CD4-positive, alpha-beta T cell treated with Interleukin-12 subunit alpha and Interleukin-12 subunit beta, for 1 hour (primary cell): ENCODE measurements at regions not wholly inside any gene's neighbourhood (a gene's known extent, or its start where the extent isn't known, plus 50 kb on each side); places are given as distances from the start of the nearest gene placed in this dataset.

ENCODE experiments used
- DNase-seq: peaks from one replicate; pipeline ENCODE4 v3.0.0-alpha.2; 2020

DNA sequence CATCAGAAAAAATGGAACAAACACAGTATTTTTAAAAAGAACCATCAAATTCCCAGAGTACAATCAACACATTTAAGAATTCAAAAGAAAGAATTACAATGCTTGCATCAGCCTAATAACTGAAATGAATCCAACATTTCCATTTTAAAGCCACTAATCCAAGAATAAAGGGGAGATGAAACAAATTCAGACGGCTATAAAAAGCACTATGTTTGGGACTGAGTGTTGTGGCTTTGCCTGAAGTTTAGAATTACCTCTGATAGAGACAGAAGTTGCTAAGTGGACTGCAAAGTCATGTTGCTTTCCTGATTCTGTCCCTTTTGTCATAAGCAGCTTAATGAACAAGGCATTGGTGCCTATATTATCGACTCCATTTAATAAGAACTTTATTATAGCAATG, 135.4 kb upstream of the RGMB start:
- no peak for DNase-seq

DNA sequence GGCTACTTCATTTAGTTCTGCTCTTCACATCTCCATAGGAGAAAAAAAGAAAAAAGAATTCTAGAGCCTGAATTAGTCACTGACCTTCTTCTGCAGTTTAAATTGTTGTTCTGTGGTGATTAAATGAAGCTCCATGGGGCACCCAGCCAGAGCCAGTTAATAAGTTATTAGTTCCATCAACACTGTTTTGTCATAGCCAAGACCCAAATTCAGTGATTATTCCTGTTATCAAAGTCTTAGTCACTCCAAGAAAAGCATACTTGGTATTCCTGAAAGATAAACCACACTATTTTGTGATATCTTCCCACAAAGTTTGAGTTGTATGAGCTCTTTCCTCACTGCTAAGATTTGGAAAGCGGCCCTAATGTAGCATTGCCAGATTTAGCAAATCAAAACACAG, 134.8 kb upstream of the RGMB start:
- no peak for DNase-seq

DNA sequence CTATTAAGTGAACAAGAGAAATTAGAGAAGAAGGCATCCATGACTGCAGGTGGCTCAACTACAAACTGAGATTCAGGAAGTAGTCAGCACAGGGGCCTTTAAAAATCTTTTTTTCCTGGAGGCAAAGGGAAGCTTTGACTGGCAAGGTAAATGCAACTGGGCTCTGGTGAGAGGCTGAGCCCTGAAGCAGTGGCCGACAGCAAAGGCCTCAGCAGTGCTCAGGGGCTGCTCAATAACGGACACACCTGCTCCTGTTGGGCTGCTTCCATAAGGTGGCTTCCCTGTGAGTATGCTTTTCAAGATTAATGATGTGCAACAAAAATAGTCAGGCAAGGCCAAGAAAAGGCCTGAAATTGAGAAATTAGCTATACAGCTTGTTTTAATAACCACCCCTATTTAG, 134.2 kb upstream of the RGMB start:
- DNase-seq = no peak

DNA sequence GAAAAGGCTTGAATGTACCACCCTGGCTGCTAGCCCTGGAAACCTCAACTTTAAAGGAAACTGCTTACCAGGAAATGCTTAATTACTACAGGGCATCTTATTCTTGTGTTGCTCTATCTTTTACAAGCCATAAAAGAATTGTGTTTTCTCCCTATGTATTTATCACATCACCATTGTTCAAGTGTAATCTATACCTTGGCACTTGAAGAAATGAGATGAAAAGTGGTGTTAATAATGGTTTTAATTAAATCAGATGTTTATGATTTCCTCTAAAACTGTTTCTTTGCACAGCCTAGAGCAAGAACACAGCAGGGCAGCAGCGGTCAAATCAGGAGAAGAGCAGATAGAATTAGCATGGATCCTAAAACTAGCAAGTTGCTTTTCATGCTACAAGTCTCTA, 131.8 kb upstream of the RGMB start:
- DNase-seq = no peak

DNA sequence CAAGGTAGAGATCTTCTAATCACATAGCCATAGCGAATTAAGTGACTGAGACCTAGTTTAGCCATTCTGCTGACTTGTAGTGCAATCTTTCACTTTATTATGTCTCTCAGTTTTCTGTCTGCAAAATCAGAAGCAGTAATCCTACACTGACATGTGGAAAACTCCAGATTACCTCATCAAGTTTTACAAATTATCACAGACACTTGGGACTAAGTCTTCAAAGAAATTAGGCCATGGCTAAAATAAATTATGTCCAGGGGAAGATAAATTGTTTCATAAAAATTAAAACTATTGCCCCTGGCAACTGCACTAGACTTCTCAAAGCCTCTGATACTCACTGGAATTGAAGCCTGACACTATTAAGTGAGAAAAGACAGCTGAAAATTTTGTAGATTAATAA, 129.9 kb upstream of the RGMB start:
- DNase-seq = no peak

DNA sequence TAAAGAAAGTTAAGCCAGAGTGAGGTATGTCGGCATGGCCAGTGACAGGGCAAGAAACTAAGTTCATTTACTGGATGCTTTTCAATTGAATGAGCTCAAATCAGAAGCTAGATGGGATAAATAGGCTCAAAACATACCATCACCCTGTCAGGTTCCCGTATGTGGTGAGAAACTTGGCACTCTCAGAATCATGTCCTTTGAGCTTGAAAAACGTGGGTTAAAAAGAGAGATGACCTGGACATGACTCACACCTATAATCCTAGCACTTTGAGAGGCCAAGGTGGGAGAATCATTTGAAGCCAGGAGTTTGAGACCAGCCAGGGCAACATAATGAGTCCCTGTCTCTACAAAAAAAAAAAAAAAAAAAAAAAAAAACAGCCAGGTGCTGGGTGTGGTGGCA, 121.7 kb upstream of the RGMB start:
- no peak for DNase-seq

DNA sequence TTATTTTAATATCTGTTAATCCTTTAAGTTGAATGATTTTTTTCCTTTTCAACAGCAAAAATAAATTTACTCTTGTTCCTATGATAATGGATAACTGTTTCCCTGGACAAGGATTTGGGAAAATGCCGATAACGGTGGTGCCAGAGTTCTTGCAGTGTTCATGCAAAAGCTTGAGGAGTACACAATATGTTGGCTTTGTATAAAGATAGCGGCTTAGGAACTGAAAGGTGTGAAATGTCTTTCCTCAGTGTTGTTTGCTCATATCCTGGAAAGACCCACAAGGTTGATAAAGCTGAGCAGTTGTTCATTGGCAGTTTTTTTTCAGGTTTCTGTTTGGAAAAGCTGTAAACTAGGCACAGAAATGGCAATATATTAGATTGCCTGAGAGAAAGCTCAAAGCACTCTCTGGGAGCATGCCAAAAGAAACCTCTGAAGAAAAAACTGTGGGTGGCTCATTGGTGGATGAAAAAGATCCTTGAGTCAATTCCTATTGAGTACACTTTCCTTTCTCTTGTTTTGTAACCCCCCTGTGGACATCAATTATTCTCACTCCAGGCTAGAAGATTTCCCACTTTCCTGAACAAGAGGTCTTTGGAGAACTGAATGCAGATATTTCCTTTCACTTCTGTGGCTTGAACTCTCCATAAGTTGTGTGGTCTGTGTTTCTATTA, 117.2 kb upstream of the RGMB start:
- DNase-seq = no peak

DNA sequence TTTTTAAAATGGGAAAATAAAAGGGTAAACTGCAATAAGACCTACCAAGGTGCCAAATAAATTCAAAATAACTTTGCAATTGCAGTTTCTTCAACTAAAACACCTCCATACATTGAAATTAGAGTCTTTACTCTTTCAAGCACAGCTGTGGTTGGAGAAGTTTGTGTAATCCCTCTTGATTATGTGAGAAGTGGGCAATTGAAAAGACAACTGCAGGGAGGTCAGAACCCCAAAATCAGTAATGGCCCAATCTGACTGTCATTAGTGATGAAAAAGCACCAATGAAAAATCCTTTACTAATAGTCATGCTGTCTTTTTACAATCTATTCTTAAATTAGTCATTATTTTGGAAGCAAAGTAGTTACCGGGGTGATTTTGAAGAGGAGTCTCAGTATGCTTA, 116.7 kb upstream of the RGMB start:
- no peak for DNase-seq

DNA sequence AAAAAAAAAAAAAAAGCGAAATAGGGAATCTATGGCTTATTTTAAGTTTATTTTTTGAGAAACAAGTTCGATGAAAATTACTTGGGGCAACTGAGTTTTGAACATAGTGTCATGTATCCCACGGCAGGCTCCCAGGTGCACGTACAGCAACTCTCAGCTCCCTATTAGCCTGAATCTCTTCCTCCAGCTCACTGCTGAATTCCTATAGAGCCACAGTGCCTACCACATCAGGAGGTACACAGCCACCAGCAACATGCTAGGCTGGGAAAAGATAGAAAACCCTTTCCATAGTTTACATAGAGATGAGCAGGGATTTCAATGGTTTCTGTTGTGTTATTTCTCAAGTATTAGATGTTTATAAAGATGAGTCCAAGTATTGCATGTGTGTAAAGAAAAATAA, 115.9 kb upstream of the RGMB start:
- DNase-seq = no peak

DNA sequence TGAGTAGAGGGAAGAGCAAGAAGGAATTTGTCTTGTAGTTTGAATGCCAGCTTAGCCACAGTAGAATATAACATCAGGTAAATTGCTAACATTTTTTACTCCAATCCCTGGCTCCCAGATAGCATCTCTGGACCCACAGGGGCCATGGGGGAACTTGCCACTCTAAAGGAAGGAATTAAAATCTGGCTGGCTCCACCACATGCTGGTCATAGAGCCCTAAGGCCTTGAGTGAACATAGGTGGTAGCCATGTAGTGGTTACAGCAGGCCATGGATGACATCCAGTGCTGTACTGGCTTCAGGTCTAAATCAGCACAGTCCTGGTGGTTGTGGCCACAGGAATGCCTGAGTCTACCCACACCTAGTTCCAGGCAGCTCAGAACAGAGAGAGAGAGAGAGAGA, 109.9 kb upstream of the RGMB start:
- no peak for DNase-seq

DNA sequence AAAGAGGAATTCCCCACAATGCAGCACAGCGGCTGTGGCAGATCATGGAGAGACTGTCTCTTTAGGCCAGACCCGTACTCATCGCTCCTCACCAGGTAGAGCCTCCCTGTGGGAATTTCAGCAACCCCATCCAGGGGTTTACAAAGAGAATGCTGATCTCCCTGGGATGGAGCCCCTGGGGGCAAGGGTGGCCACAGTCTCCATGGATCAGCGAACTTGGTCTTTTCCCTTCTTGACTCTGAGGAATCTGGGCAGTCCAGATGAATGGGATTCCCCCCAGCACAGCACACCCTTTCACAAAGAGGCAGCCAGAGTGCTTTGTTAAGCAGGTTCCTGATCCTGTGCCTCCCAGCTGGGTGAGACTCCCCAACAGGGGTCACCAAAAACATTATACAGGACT, 108.7 kb upstream of the RGMB start:
- DNase-seq = no peak

DNA sequence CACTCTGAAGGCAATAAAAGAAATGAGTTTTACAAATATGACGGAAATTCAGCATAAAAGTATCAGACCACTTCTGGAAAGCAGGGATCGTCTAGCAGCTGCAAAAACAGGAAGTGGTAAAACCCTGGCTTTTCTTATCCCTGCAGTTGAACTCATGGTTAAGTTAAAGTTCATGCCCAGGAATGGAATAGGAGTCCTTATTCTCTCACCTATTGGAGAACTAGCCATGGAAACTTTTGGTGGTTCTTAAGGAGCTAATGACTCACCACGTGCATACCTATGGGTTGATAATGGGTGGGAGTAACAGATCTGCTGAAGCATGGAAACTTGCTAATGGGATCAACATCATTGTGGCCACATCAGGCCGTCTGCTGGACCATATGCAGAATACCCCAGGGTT, 93.5 kb upstream of the RGMB start:
- no peak for DNase-seq

DNA sequence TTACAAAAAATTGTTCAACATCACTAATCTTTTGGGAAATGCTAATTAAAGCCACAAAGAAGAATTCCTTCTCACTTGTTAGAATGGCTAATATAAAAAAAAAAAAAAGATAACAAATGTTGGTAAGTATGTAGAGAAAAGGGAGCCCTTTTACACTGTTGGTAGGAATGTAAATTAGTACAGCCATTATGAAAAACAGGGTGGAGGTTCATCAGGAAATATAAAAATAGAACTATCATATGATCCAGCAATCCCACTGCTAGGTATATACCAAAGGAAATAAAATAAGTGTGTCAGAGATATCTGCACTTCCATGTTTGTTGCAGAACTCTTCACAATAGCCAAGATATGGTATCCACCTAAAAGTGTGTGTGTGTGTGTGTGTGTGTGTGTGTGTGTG, 83.5 kb upstream of the RGMB start:
- no peak for DNase-seq

DNA sequence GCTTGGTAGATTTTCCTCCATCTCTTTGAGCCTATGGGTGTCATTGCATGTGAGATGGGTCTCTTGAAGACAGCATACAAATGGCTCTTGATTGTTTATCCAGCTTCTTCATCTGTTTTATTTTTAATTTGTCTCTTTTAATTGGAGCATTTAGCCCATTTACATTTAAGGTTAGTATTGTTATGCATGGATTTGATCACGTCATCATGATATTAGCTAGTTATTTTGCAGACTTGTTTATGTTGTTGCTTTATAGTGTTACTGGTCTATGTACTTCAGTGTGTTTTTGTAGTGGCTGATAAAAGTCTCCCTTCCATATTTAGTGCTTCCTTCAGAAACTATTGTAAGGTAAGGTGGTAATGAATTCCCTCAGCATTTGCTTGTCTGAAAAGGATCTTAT, 78.6 kb upstream of the RGMB start:
- no peak for DNase-seq

DNA sequence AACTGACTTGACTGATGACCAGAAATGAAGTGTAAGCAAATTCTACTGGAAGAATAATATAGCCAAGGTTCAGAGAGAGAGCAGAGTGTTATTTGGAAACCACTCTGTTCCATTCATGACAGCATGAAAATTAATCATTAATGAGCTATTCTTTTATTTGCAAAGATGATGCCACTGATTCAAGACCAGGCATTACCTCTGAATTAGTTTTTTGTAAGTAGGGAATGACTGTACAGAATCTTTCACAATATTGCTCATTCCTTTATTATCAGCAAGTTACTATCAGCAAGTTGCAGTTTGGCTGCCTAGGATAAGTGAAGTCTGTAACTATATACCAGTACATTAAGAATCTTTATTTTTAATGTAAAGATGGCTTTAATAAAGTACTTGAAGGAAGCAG, 75.1 kb upstream of the RGMB start:
- DNase-seq = no peak

DNA sequence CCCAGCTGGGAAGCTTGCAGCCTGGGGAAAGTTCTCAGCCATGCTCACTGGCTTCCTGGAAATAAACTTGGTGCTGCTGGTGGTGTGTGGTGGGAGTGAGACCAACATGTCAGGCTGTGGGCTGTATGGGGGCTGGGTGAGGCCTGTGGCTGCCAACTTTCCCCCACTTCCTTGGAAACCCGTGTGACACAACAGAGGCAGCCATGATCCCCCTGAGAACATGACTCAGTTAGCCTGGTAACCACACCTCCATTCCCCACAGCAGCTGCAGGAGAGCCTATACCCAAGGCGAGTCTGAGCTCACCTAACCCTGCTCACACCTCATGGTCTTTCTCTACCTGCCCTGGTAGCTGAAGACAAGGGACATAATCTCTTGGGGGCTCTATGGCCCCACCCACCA, 72.7 kb upstream of the RGMB start:
- no peak for DNase-seq

DNA sequence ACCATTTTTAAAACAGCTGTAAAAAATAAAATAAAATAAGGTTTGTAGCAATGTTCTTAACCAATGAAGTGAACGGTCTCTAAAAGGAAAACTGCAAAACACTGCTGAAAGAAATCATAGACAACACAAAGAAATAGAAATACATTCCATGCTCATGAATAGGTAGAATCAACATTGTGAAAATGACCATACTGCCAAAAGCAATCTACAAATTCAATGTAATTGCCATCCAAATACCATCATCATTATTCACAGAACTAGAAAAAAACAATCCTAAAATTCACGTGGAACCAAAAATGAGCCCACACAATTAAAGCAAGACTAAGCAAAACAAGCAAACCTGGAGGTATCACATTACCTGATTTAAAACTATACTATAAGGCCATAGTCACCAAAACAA, 67.6 kb upstream of the RGMB start:
- no peak for DNase-seq

DNA sequence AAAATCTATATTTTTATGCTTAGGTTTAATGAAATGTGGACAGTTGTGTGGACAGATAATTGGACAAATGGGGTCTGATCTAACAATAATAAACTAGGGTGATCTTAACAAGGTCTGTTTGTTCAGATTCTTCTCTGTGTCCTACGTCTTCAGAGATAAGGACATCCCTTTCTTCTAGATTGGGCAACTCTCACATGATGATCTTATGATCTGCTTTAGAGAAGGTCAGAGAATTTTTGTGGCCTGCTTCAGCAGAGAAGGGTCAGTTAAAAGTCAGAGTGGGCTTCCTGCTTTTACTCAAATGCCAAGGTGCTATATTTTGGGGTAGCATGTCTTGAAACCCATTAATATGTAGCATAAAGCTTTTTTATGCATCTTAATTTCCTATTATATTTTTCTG, 63.8 kb upstream of the RGMB start:
- no peak for DNase-seq

DNA sequence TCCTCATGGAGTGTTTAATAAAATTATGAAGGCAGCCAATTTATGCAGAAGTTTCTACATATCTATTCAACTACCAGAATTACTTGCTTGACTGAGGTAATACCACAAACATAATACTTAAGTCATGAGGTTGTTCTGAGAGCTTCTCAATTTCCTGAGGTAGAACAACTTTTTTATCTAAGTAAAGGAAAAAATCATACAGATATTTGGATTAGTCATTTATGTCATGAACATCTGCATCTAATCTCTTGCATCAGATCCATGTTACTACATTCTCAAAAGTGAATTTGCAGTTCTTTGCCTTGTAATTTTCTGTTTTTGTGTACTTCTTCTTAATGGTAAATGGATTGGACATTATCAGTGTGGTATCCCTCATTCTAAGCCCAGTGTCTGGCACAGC, 60.4 kb upstream of the RGMB start:
- DNase-seq = no peak

DNA sequence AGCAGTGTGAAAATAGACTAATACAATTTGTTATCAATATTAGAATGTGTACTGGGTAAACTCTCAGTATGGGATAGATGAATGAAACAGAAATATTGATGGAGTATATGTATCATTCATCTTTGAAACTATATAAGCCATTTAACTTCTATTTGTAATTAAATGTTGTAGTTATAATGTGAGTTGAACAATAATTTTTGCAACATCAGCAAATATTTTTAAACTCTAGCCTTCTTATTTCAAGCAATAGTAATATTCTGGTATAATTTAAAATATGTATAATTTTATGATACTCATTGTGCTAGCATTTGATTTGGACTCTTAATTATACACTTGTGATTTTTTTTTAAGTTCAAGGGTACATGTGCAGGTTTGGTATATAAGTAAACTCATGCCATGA, 59.6 kb upstream of the RGMB start:
- DNase-seq = no peak

DNA sequence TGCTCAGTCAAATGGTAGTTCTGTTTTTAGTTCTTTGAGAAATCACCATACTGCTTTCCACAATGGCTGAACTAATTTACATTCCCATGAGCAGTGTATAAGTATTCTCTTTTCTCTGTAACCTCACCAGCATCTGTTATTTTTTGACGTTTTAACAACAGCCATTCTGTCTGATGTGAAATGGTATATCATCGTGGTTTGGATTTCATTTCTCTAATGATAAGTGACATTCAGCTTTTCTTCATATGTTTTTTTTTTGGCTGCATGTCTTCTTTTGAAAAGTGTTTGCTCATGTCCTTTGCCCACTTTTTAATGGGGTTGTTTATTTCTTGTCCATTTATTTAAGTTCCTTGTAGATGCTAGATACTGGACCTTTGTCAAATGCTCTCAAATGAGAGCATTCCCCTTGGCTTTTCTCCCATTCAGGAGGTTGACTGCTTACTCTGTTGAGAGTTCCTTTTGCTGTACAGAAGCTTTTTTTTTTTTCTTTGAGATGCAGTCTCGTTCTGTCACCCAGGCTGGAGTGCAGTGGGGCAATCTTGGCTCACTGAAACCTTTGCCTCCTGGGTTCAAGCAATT, 58.7 kb upstream of the RGMB start:
- no peak for DNase-seq

DNA sequence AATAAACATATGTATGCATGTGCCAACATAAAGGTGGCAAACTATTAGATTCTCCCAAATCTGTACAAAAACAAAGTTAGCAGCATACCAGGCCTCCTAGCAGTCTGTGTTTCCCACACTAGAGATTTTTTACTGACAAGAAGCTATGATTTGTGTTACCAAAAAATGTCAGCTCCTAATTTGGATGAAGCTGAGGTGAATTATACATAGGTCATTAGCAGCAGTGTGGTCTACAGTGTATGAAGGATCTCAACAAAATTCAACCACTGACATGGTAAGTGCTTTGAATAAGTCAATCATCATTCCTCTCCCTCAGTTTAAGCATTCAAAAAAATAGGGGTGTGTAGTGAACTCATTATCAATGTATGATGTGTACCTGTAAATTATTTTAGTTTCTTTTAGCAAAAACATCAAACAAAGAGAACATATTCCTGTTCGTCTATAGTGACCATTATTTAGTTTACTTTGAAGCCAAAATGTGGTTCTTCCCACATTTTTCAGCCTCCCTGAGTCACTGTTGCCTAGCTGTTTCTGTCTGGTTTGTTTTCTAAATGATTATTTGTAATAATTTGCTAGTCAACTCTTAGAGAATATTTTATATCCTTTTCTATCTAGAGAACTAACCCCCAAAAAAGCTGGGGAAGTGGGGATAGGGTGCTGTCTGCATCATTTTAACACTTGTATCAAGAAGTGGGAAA, 52.1 kb upstream of the RGMB start:
- DNase-seq = no peak

DNA sequence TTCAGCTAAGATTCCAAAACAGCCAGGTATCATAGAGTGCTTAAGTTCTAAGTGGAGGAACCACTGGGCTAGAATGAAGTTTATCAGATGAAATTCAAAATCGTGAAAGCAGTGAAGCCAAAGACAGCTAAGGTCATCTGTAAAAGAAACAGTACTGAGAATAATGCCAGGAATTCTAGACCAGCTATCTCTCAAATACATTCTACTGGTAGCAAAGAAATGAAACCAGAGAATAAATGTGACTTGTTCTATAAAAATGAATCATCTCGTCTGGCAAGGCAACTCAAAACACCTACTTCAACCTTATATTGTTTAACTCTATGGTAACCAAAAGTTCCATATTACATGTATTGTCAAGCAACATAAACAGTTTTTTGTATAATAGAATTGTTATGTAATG, 51.3 kb upstream of the RGMB start:
- DNase-seq = no peak

DNA sequence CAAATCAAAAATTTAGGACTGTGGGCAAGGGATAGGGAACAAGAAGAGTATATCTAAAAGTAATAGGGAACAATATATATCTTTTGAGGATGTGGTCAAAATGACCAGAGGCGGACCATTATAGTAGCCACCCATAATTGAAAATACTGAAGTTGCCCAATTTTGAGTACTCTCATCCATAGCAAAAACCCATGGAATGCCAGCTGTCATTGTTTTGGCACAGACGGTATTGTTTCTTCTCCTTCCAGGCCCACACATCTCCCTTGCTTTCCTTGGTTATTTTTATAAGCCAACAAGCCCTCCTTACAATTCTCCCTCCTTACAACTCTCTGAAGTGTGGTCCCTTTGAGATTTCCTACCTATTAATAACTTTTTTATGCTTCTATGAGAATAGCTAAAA, 50.4 kb upstream of the RGMB start:
- DNase-seq = no peak
